CD4-positive, alpha-beta T cell treated with Interleukin-1 beta for 1 hour (primary cell): ENCODE measurements at regions not wholly inside any gene's neighbourhood (a gene's known extent, or its start where the extent isn't known, plus 50 kb on each side); places are given as distances from the start of the nearest gene placed in this dataset.
"Not testable (repeated sequence)": the region's sequence is repeated elsewhere in the genome, so short reads cannot be mapped to it uniquely, and the experiment has no call there.

ENCODE experiments used
- DNase-seq, 2 donors: peaks; one replicate each; pipeline ENCODE4 v3.0.0-alpha.2; 2020 to 2022

GRCh38 chr10:109647627-109648026 lies 275.7 kb downstream of the XPNPEP1 start:
- no peak for DNase-seq

GRCh38 chr10:109633846-109634245 lies 289.5 kb downstream of the XPNPEP1 start:
- no peak for DNase-seq

GRCh38 chr10:109633017-109633416 lies 290.3 kb downstream of the XPNPEP1 start:
- not testable (repeated sequence) for DNase-seq

GRCh38 chr10:109624939-109625338 lies 298.4 kb downstream of the XPNPEP1 start:
- DNase-seq: no peak

- no peak for DNase-seq
Observed at GRCh38 chr10:109622566-109622965, 300.7 kb downstream of the XPNPEP1 start.

- no peak for DNase-seq
Observed at GRCh38 chr10:109620396-109620795, 302.9 kb downstream of the XPNPEP1 start.

- no peak for DNase-seq
Observed at GRCh38 chr10:109619914-109620313, 303.4 kb downstream of the XPNPEP1 start.

- DNase-seq: no peak
Observed at GRCh38 chr10:109618748-109619147, 304.6 kb downstream of the XPNPEP1 start.

- no peak for DNase-seq
Observed at GRCh38 chr10:109618301-109618700, 305.0 kb downstream of the XPNPEP1 start.

- DNase-seq: no peak
Observed at GRCh38 chr10:109616359-109616980, 306.8 kb downstream of the XPNPEP1 start.

GRCh38 chr10:109595356-109595755 lies 328.0 kb downstream of the XPNPEP1 start:
- DNase-seq: not testable (repeated sequence)

- no peak for DNase-seq
Observed at GRCh38 chr10:109593682-109594081, 329.6 kb downstream of the XPNPEP1 start.

GRCh38 chr10:109592391-109592790 lies 330.9 kb downstream of the XPNPEP1 start:
- DNase-seq: no peak

- DNase-seq: no peak
Observed at GRCh38 chr10:109591601-109592000, 331.7 kb downstream of the XPNPEP1 start.

- DNase-seq: no peak
Observed at GRCh38 chr10:109588259-109588658, 335.1 kb downstream of the XPNPEP1 start.

- no peak for DNase-seq
Observed at GRCh38 chr10:109587366-109587765, 335.9 kb downstream of the XPNPEP1 start.

- DNase-seq: no peak
Observed at GRCh38 chr10:109556399-109556798, 366.9 kb downstream of the XPNPEP1 start.

- DNase-seq: not testable (repeated sequence)
Observed at GRCh38 chr10:109542050-109542603, 381.2 kb downstream of the XPNPEP1 start.

GRCh38 chr10:109534193-109534592 lies 389.1 kb downstream of the XPNPEP1 start:
- no peak for DNase-seq

- DNase-seq: no peak
Observed at GRCh38 chr10:109529258-109529657, 394.1 kb downstream of the XPNPEP1 start.

- no peak for DNase-seq
Observed at GRCh38 chr10:109517748-109518147, 405.6 kb downstream of the XPNPEP1 start.

- no peak for DNase-seq
Observed at GRCh38 chr10:109504401-109504800, 418.9 kb downstream of the XPNPEP1 start.

GRCh38 chr10:109487691-109488090 lies 435.6 kb downstream of the XPNPEP1 start:
- no peak for DNase-seq

GRCh38 chr10:109480836-109481235 lies 442.5 kb downstream of the XPNPEP1 start:
- DNase-seq: no peak
